ENCODE measurements at regions not wholly inside any gene's neighbourhood (a gene's known extent, or its start where the extent isn't known, plus 50 kb on each side); places are given as distances from the start of the nearest gene placed in this dataset.

- DNase-seq (ENCODE audit: low read depth): no peak
- TF ChIP-seq CTCF (IDR thresholded peaks at IDR 0.05; ENCODE audit: insufficient read depth, low read length): no peak
- H3K4me3 ChIP-seq (ENCODE audit: low read depth, low read length): no peak overlapping the region
Observed at GRCh38 chr2:16244966-16245320, 304.6 kb downstream of the MYCN start.

DNA sequence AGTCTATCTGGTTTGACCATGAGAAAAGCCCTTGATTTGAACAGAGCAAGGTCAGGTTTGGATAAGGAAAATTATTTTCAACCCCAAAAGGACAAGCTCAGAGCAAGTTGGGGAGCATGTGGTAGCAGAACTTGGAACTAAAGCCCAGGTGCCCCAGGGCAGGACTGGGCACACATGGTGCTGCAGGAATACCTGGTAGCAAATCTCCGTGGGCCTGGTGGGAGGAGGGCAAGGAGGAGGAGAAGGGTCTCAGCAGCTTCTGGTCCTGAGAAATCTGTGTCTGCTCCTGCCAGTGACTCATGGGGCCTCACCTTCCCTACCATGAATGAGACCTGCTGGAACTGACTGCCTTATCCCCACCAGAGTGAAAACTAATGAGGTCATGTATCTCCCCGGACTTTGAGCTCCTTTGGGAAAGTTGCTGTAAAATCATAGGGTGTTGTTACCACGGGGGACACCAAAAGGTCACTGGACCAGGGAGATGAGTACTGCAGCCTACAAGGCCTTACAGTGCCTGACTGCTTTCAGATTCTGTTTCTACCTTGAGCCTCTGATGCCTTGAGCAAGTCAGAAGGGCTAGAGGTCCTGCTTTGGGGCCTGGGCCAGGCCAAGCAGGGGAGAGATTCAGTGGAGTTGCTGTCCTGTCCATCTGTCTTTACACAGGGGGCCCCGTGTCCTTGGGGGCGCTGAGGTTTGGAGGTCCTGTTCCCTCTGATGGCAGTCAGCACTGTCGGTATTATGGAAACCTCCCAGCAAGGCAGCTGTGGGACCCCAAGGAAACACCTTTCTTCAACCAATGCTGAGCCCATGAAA lies 304.0 kb downstream of the MYCN start:
- no peak overlapping the region for H3K4me3 ChIP-seq (ENCODE audit: low read depth, low read length)
- TF ChIP-seq CTCF (IDR thresholded peaks at IDR 0.05; ENCODE audit: insufficient read depth, low read length): no peak
- DNase-seq (ENCODE audit: low read depth): no peak

DNA sequence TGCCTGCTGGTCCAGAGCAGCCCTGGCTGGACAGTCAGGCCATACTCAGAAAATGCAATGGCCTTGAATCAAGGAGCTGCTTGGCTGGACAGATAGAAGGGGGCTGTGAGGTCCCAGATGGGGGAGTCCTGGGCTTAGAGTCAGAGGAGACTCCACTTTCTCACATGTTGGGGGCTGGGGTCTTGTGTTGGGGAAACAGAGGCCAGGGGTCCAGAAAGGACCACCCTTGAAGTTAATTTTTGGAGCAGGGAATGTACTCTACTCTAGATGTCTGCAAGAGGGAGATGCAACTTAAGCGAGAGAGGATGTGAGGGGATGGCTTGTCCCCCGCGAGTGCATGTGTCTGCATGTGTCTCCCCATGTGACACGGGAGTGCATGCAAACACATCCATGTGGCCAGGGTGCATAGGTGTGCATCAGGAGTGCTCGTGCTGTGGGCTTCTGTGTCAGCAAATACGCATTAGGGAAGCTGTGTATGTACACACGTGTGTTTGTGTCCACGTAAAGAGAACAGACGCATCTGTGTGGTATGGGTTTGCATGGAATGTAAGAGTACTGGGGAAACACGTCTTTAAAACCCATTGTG lies 303.2 kb downstream of the MYCN start:
- DNase-seq (ENCODE audit: low read depth): no peak
- H3K4me3 ChIP-seq (ENCODE audit: low read depth, low read length): no peak overlapping the region
- TF ChIP-seq CTCF (IDR thresholded peaks at IDR 0.05; ENCODE audit: insufficient read depth, low read length): no peak

DNA sequence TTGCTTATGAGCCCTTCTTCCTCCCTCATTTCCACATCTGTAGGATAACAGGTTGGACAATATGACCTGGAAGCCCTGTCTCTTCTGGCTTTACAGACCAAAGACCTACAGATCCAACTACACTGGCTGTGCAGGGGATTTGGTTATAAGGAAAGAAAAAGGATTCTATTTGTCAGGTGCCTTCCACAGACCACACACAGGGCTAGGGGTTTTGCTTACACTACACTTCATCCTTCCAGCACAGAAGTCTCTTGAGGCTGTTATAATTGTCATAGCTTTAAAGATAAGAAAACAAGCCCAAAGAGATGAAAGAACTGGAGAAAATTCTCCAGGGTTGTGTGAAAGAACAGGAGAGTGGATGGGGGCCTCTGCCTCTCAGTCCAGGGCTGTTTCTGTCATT lies 302.6 kb downstream of the MYCN start:
- no peak for DNase-seq (ENCODE audit: low read depth)
- no peak overlapping the region for H3K4me3 ChIP-seq (ENCODE audit: low read depth, low read length)
- TF ChIP-seq CTCF (IDR thresholded peaks at IDR 0.05; ENCODE audit: insufficient read depth, low read length): no peak

GRCh38 chr2:16241166-16242160 lies 301.1 kb downstream of the MYCN start:
- no peak overlapping the region for H3K4me3 ChIP-seq (ENCODE audit: low read depth, low read length)
- no peak for DNase-seq (ENCODE audit: low read depth)
- TF ChIP-seq CTCF (IDR thresholded peaks at IDR 0.05; ENCODE audit: insufficient read depth, low read length): no peak

DNA sequence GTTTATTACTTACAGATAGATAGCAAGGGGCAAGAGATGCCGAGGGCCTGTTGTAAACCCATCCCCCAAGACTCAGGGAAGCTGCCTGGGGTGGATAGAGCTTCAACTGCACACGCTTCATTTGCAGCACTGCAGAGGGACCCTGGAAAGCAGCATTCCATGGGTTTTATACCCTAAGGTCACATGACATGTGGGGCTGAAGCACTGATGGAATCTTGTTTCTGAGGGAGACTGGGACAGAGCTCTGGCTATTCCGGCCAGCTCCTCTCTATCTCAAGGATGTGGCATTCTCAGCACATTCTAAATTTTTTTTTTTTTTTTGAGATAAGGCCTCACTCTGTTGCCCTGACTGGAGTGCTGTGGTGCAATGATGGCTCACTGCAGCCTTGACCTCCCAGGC lies 300.1 kb downstream of the MYCN start:
- no peak for TF ChIP-seq CTCF (IDR thresholded peaks at IDR 0.05; ENCODE audit: insufficient read depth, low read length)
- H3K4me3 ChIP-seq (ENCODE audit: low read depth, low read length): no peak overlapping the region
- DNase-seq (ENCODE audit: low read depth): no peak

Data from fibroblast of the aortic adventitia (primary cell).